Activated B cell treated with CpG ODN at 0.5 μM for 24 hours (primary cell): ENCODE measurements at regions not wholly inside any gene's neighbourhood (a gene's known extent, or its start where the extent isn't known, plus 50 kb on each side); places are given as distances from the start of the nearest gene placed in this dataset.
A peak's percentile ranks its signal among the peaks of the same experiment; 100 is the strongest.

Experiments used
- ATAC-seq: fragments of 200-7000 bp; cut with Tn5 transposase; one replicate; pipeline ENCODE4 v1.10.0; 2021; ENCODE audit warnings: low read depth, mild to moderate bottlenecking, moderate library complexity
- CTCF ChIA-PET: fragments of 350-600 bp; sonication (Branson Sonifier 250); formaldehyde crosslinking; loops from one replicate; lab custom pipeline; 2021; ENCODE audit warnings: antibody characterized with exemption; lab: Charles Lee
- POLR2A ChIA-PET: fragments of 350-600 bp; sonication (Branson Sonifier 250); formaldehyde crosslinking; loops from one replicate; lab custom pipeline; 2021; ENCODE audit warnings: antibody characterized with exemption; lab: Charles Lee
- DNase-seq: peaks from one replicate; pipeline ENCODE4 v3.0.0; 2022
- H3K27ac Mint-ChIP-seq: one replicate; pipeline ENCODE4 v1.8.0; 2020; ENCODE audit warnings: mixed read lengths
- H3K27me3 Mint-ChIP-seq: one replicate; pipeline ENCODE4 v1.8.0; 2021; ENCODE audit warnings: mixed read lengths
- H3K36me3 Mint-ChIP-seq: one replicate; pipeline ENCODE4 v1.8.0; 2021; ENCODE audit warnings: low read depth, mixed read lengths
- H3K4me1 Mint-ChIP-seq: one replicate; pipeline ENCODE4 v1.8.0; 2021; ENCODE audit warnings: mixed read lengths
- H3K4me3 Mint-ChIP-seq: one replicate; pipeline ENCODE4 v1.8.0; 2020; ENCODE audit warnings: mild to moderate bottlenecking, mixed read lengths
- H3K9me3 Mint-ChIP-seq: one replicate; pipeline ENCODE4 v1.8.0; 2020; ENCODE audit warnings: mixed read lengths
- CTCF ChIP-seq: fragments of 200-600 bp; IDR thresholded peaks from one replicate; pipeline ENCODE4 v1.8.0; 2022; ENCODE audit warnings: antibody characterized with exemption, mild to moderate bottlenecking
- intact Hi-C: fragments of 100-400 bp; cut with micrococcal nuclease; formaldehyde crosslinking; loops from one replicate; pipeline ENCODE4 v1.15.1; 2024

- DNase-seq = no peak
Measured at GRCh38 chr16:11403920-11404319, 58.7 kb downstream of the RMI2 start.

GRCh38 chr16:11404603-11405002, 59.3 kb downstream of the RMI2 start:
- CTCF ChIA-PET = interaction anchor here (1.0 to 4.5 kb wide), 9 partner anchors 8 to 450 kb away, joined by 3 to 46 read pairs (median 5); partner anchors contain the start of gene SOCS1
- ATAC-seq = no peak
- H3K36me3 Mint-ChIP-seq = no peaks in the 10 kb centered on the region
- H3K4me1 Mint-ChIP-seq = no peaks in the 10 kb centered on the region
- no peaks in the 10 kb centered on the region for H3K9me3 Mint-ChIP-seq
- H3K4me3 Mint-ChIP-seq = no peak overlapping the region
- H3K27me3 Mint-ChIP-seq = no peaks in the 10 kb centered on the region
- POLR2A ChIA-PET = no interaction called here
- no peak for TF ChIP-seq CTCF
- H3K27ac Mint-ChIP-seq = no peak overlapping the region
- no peak for DNase-seq
- intact Hi-C loops = loop anchor here (1.0 to 2.0 kb wide), 3 partner anchors 147 to 450 kb away; no protein-coding TSS in a partner anchor

More at GRCh38 chr16:11403920-11404319, 58.7 kb downstream of the RMI2 start:
- Mint-ChIP-seq H3K27ac (no peak overlapping the region), H3K36me3 (no peaks in the 10 kb centered on the region), H3K9me3 (no peaks in the 10 kb centered on the region), H3K4me1 (no peaks in the 10 kb centered on the region), H3K27me3 (no peaks in the 10 kb centered on the region), H3K4me3 (no peak overlapping the region)
- TF ChIP-seq CTCF = no peak
- ChIA-PET POLR2A (interaction anchor here (0.7 kb wide), 1 partner anchor 148 kb away, joined by 3 read pairs; the partner anchor contains the start of gene SOCS1), CTCF (interaction anchor here (1.1 to 1.3 kb wide), 2 partner anchors 405 to 440 kb away, joined by 3 read pairs; no protein-coding TSS in a partner anchor)
- intact Hi-C loops = loop anchor here (2.0 kb wide), 1 partner anchor 449 kb away; no protein-coding TSS in a partner anchor
- ATAC-seq = no peak

GRCh38 chr16:11405331-11406176, 60.3 kb downstream of the RMI2 start:
- H3K4me3 Mint-ChIP-seq = no peak overlapping the region
- H3K27me3 Mint-ChIP-seq = no peaks in the 10 kb centered on the region
- intact Hi-C loops = loop anchor here (1.0 to 2.0 kb wide), 3 partner anchors 148 to 451 kb away; no protein-coding TSS in a partner anchor
- H3K36me3 Mint-ChIP-seq = no peaks in the 10 kb centered on the region
- no peak overlapping the region for H3K27ac Mint-ChIP-seq
- TF ChIP-seq CTCF = no peak
- no peaks in the 10 kb centered on the region for H3K4me1 Mint-ChIP-seq
- POLR2A ChIA-PET = interaction anchor here (0.5 to 1.0 kb wide), 3 partner anchors 27 to 437 kb away, joined by 3 to 4 read pairs (median 3); partner anchors contain the start of gene SOCS1
- ATAC-seq (peak; percentile 76), DNase-seq (peak; percentile 45)
- CTCF ChIA-PET = interaction anchor here (0.6 to 4.5 kb wide), 15 partner anchors 8 to 455 kb away, joined by 3 to 46 read pairs (median 6); partner anchors contain the start of gene SOCS1
- no peaks in the 10 kb centered on the region for H3K9me3 Mint-ChIP-seq

- no peak overlapping the region for H3K4me3 Mint-ChIP-seq
- H3K9me3 Mint-ChIP-seq = no peaks in the 10 kb centered on the region
- POLR2A ChIA-PET = interaction anchor here (0.5 to 1.1 kb wide), 3 partner anchors 27 to 441 kb away, joined by 3 read pairs; no protein-coding TSS in a partner anchor
- no peak for TF ChIP-seq CTCF
- no peaks in the 10 kb centered on the region for H3K27me3 Mint-ChIP-seq
- ATAC-seq = no peak
- H3K4me1 Mint-ChIP-seq = no peaks in the 10 kb centered on the region
- no peak for DNase-seq
- CTCF ChIA-PET = interaction anchor here (0.6 to 4.5 kb wide), 18 partner anchors 9 to 455 kb away, joined by 3 to 46 read pairs (median 6); partner anchors contain the start of gene SOCS1
- intact Hi-C loops = no loop called here
- H3K27ac Mint-ChIP-seq = no peak overlapping the region
- H3K36me3 Mint-ChIP-seq = no peaks in the 10 kb centered on the region
Measured at GRCh38 chr16:11406177-11406560, 60.9 kb downstream of the RMI2 start.
